ENCODE measurements at regions not wholly inside any gene's neighbourhood (a gene's known extent, or its start where the extent isn't known, plus 50 kb on each side); places are given as distances from the start of the nearest gene placed in this dataset.

- Histone ChIP-seq H3K27ac (ENCODE audit: control insufficient read depth, insufficient read depth, low read length) (no peak overlapping the region), H4K20me1 (ENCODE audit: control insufficient read depth, extremely low read depth, insufficient read depth, low read length) (no peaks in the 10 kb centered on the region), H3K9ac (ENCODE audit: control insufficient read depth, extremely low read depth, insufficient read depth, low read length) (no peak overlapping the region), H3K27me3 (ENCODE audit: control insufficient read depth, extremely low read depth, insufficient read depth, low read length) (peaks cover 5% of the 10 kb centered on the region), H3K4me2 (ENCODE audit: control insufficient read depth, extremely low read depth, insufficient read depth, low read depth, low read length) (no peak overlapping the region), H3K4me3 (ENCODE audit: control insufficient read depth in 2 of 3, extremely low read depth in 1 of 3, insufficient read depth in 2 of 3, low read depth in 1 of 3, low read length in 3 of 3) (no peak overlapping the region), H3K9me1 (ENCODE audit: control insufficient read depth, extremely low read depth, insufficient read depth, low read length) (no peaks in the 10 kb centered on the region), H3K4me1 (ENCODE audit: control insufficient read depth, extremely low read depth, insufficient read depth, low read length) (no peaks in the 10 kb centered on the region), H3K36me3 (ENCODE audit: control insufficient read depth in 2 of 2, extremely low read depth in 1 of 2, insufficient read depth in 2 of 2, low read length in 2 of 2) (no peaks in the 10 kb centered on the region), H2AFZ (ENCODE audit: control insufficient read depth, low read length) (no peak overlapping the region), H3K9me3 (ENCODE audit: control insufficient read depth, low read depth, low read length) (no peaks in the 10 kb centered on the region), H3K79me2 (ENCODE audit: control insufficient read depth, insufficient read depth, low read length) (no peaks in the 10 kb centered on the region)
- no peak for FAIRE-seq
- no peak for DNase-seq (ENCODE audit: low read depth, low spot score)
- dilution Hi-C loops (cut with MboI; ENCODE audit: extremely low pct_ligation_motif_present, low sequenced_read_pairs): no loop called here
- TF ChIP-seq CTCF (optimal IDR thresholded peaks at IDR 0.05 in 1 of 3, IDR thresholded peaks at IDR 0.05 in 1 of 3, conservative IDR thresholded peaks at IDR 0.05 in 1 of 3; ENCODE audit: extremely low read depth in 1 of 3, insufficient read depth in 2 of 3, low read length in 3 of 3): no peak
- no peak for TF ChIP-seq EZH2 (IDR thresholded peaks at IDR 0.05; ENCODE audit: low read length)
Observed at GRCh38 chr2:45210462-45211195, 201.4 kb upstream of the SIX2 start.

GRCh38 chr2:45209875-45210274 is 200.6 kb upstream of the SIX2 start:
- no peaks in the 10 kb centered on the region for H3K79me2 ChIP-seq (ENCODE audit: control insufficient read depth, insufficient read depth, low read length)
- H3K36me3 ChIP-seq (ENCODE audit: control insufficient read depth in 2 of 2, extremely low read depth in 1 of 2, insufficient read depth in 2 of 2, low read length in 2 of 2): no peaks in the 10 kb centered on the region
- no peak overlapping the region for H3K4me3 ChIP-seq (ENCODE audit: control insufficient read depth in 2 of 3, extremely low read depth in 1 of 3, insufficient read depth in 2 of 3, low read depth in 1 of 3, low read length in 3 of 3)
- no peak overlapping the region for H3K27ac ChIP-seq (ENCODE audit: control insufficient read depth, insufficient read depth, low read length)
- FAIRE-seq: no peak
- no peak for TF ChIP-seq EZH2 (IDR thresholded peaks at IDR 0.05; ENCODE audit: low read length)
- TF ChIP-seq CTCF (optimal IDR thresholded peaks at IDR 0.05 in 1 of 3, IDR thresholded peaks at IDR 0.05 in 1 of 3, conservative IDR thresholded peaks at IDR 0.05 in 1 of 3; ENCODE audit: extremely low read depth in 1 of 3, insufficient read depth in 2 of 3, low read length in 3 of 3): no peak
- dilution Hi-C loops (cut with MboI; ENCODE audit: extremely low pct_ligation_motif_present, low sequenced_read_pairs): no loop called here
- no peak overlapping the region for H3K9ac ChIP-seq (ENCODE audit: control insufficient read depth, extremely low read depth, insufficient read depth, low read length)
- no peak for DNase-seq (ENCODE audit: low read depth, low spot score)
- no peaks in the 10 kb centered on the region for H3K9me1 ChIP-seq (ENCODE audit: control insufficient read depth, extremely low read depth, insufficient read depth, low read length)
- no peak overlapping the region for H2AFZ ChIP-seq (ENCODE audit: control insufficient read depth, low read length)
- no peaks in the 10 kb centered on the region for H3K4me1 ChIP-seq (ENCODE audit: control insufficient read depth, extremely low read depth, insufficient read depth, low read length)
- H3K4me2 ChIP-seq (ENCODE audit: control insufficient read depth, extremely low read depth, insufficient read depth, low read depth, low read length): no peak overlapping the region
- H3K27me3 ChIP-seq (ENCODE audit: control insufficient read depth, extremely low read depth, insufficient read depth, low read length): peaks cover 5% of the 10 kb centered on the region
- H3K9me3 ChIP-seq (ENCODE audit: control insufficient read depth, low read depth, low read length): no peaks in the 10 kb centered on the region
- no peaks in the 10 kb centered on the region for H4K20me1 ChIP-seq (ENCODE audit: control insufficient read depth, extremely low read depth, insufficient read depth, low read length)

Data from keratinocyte (primary cell).